ENCODE measurements at regions not wholly inside any gene's neighbourhood (a gene's known extent, or its start where the extent isn't known, plus 50 kb on each side); places are given as distances from the start of the nearest gene placed in this dataset.
A peak's percentile ranks its signal among the peaks of the same experiment; 100 is the strongest.

- Histone ChIP-seq H3K27ac (no peak overlapping the region), H3K4me1 (replicated peaks in 1 of 2) (no peaks in the 10 kb centered on the region), H3K27me3 (no peaks in the 10 kb centered on the region), H3K9me3 (replicated peaks in 1 of 3) (no peaks in the 10 kb centered on the region), H3K36me3 (replicated peaks in 1 of 2) (no peaks in the 10 kb centered on the region), H3K4me3 (no peak overlapping the region)
- WGBS, 4 donors: 51 to 70% (median 61%) methylated on average over 3 of the region's 3 CpGs
- TF ChIP-seq POLR2A (IDR thresholded peaks at IDR 0.05): no peak
- TF ChIP-seq CTCF (IDR thresholded peaks at IDR 0.05): no peak
- no peak for DNase-seq
- intact Hi-C loops (cut with DNase I): no loop called here
Observed at GRCh38 chrX:96176921-96177320, 507.7 kb upstream of the DIAPH2 start.

GRCh38 chrX:96181605-96182004 is 503.0 kb upstream of the DIAPH2 start:
- H3K9me3 ChIP-seq (replicated peaks in 1 of 3): no peaks in the 10 kb centered on the region
- 66 to 90% (median 71%) methylated on average over 2 to 4 of the region's 4 CpGs for WGBS, 4 donors
- H3K36me3 ChIP-seq (replicated peaks in 1 of 2): no peaks in the 10 kb centered on the region
- H3K4me3 ChIP-seq: no peak overlapping the region
- no peaks in the 10 kb centered on the region for H3K4me1 ChIP-seq (replicated peaks in 1 of 2)
- no peak for DNase-seq
- H3K27me3 ChIP-seq: peaks cover 5% of the 10 kb centered on the region
- TF ChIP-seq POLR2A (IDR thresholded peaks at IDR 0.05) (no peak), CTCF (IDR thresholded peaks at IDR 0.05) (no peak)
- intact Hi-C loops (cut with DNase I): no loop called here
- H3K27ac ChIP-seq: no peak overlapping the region

GRCh38 chrX:96182366-96182765 is 502.3 kb upstream of the DIAPH2 start:
- peaks cover 5% of the 10 kb centered on the region for H3K27me3 ChIP-seq
- intact Hi-C loops (cut with DNase I): no loop called here
- DNase-seq: peak in 4 of 7 donors; percentile 24 to 48 (median 29)
- H3K27ac ChIP-seq: no peak overlapping the region
- WGBS, 4 donors: 30 to 67% (median 39%) methylated on average over 1 of the region's 1 CpG
- no peak overlapping the region for H3K4me3 ChIP-seq
- H3K9me3 ChIP-seq (replicated peaks in 1 of 3): no peaks in the 10 kb centered on the region
- H3K4me1 ChIP-seq (replicated peaks in 1 of 2): no peaks in the 10 kb centered on the region
- TF ChIP-seq CTCF (IDR thresholded peaks at IDR 0.05): peak; percentile 26 to 57 (median 42)
- no peak for TF ChIP-seq POLR2A (IDR thresholded peaks at IDR 0.05)
- no peaks in the 10 kb centered on the region for H3K36me3 ChIP-seq (replicated peaks in 1 of 2)

- intact Hi-C loops (cut with DNase I): no loop called here
- H3K27ac ChIP-seq: no peak overlapping the region
- TF ChIP-seq CTCF (IDR thresholded peaks at IDR 0.05): no peak
- no peak for TF ChIP-seq POLR2A (IDR thresholded peaks at IDR 0.05)
- peaks cover 5% of the 10 kb centered on the region for H3K27me3 ChIP-seq
- no peaks in the 10 kb centered on the region for H3K36me3 ChIP-seq (replicated peaks in 1 of 2)
- no peaks in the 10 kb centered on the region for H3K4me1 ChIP-seq (replicated peaks in 1 of 2)
- WGBS, 4 donors: 72 to 78% (median 75%) methylated on average over 3 of the region's 3 CpGs
- DNase-seq: no peak
- no peak overlapping the region for H3K4me3 ChIP-seq
- H3K9me3 ChIP-seq (replicated peaks in 1 of 3): no peaks in the 10 kb centered on the region
Observed at GRCh38 chrX:96183391-96183790, 501.3 kb upstream of the DIAPH2 start.

Measured in adrenal gland (tissue), 9 donors.